NCI-H69 (cell line): ENCODE measurements at regions not wholly inside any gene's neighbourhood (a gene's known extent, or its start where the extent isn't known, plus 50 kb on each side); places are given as distances from the start of the nearest gene placed in this dataset.

ENCODE experiments used
- DNase-seq: peaks from one replicate; lab custom pipeline; 2025; lab: John Stamatoyannopoulos, UW

DNA sequence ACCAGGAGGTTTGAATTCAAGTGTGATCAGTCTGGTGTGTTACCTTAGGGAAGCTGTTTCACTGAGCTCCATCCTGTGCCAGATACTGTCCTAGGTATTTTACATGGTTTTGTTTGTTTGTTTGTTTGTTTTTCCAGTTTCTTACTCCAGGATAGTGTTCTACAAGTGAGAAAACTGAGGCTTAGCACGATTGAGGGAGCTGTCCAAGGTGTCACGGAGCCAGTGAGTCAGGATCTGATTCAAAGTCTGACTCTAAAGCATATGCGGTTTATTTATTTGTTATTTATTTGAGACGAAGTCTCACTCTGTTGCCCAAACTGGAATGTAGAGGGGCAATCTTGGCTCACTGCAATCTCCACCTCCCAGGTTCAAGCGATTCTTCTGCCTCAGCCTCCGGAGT is 79.7 kb upstream of the GNG2 start:
- no peak for DNase-seq

DNA sequence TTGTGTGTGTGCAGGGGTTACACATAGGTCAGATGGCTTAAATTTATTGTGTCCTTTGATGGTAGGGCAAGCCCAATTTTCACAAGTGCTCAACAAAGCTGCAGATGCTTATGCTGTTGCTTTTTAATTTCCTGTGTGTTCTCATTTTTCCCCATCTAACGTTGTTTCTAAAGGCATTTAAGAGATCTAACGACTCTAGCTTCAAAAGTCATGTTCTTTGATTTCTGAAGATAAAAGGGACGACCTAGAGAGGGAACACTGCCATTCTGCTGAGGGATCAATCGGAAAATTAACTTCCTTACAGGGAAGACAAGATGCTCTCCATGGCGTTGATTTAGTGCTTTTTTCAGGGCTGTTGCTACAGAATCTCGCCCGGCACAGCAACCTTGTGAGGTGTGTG is 79.0 kb upstream of the GNG2 start:
- DNase-seq = no peak

DNA sequence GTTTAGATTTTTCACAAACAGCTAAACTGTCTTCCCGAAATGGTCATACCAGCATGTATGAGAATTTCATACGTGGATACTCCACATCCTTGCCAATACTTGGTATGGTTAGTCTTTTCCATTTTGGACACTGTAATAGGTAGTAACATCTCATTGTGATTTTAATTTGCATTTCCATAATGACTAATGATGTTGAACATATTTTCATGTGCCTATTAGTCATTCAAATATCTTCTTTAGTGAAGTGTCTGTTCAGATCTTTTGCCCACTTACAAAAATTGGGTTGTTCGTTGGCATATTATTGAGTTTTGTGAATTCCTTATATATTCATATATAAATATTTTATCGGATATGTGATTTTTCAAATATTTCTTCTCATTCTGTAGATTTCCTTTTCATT is 78.0 kb upstream of the GNG2 start:
- no peak for DNase-seq

GRCh38 chr14:51783765-51784164 is 76.6 kb upstream of the GNG2 start:
- no peak for DNase-seq

DNA sequence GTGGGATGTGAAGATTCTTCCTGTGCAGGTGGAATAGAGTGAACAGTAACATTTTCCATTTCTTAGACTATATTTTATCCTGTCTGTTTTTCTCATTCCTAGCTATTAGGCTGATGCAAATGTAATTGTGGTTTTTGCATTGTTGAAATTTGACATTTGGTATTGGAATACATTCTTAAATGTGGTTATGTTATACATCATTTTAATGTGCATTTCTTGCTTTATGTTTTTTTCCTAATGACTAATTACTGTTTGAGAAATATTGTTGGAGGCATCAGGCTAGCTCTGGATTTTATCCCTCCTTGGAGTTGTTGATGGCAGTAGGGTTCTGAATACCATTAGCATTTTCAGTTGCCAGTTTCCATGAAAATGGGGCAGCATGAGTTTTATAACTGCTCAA is 75.9 kb upstream of the GNG2 start:
- no peak for DNase-seq

- no peak for DNase-seq
Measured at GRCh38 chr14:51786227-51786626, 74.2 kb upstream of the GNG2 start.

DNA sequence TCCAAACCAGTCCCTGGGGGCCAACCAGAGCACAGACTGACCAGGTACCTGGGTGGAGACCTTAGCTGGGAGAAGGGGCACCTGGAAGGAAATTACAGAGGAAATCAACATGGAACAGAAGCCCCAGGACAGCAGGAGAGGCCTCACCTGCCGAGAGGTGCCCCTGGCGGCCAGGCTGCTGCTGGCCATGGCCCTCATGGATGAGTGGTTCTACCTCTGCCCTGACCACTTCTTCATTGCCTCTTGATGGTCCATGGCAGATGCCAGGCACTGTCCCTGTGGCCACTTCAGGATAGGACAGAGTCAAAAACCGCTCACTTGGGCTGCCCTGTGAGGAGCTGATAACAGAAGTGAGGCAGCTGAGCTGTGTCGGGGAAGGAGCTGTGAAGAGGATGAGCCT is 73.1 kb upstream of the GNG2 start:
- DNase-seq = no peak

- DNase-seq = no peak
Measured at GRCh38 chr14:51789114-51789513, 71.3 kb upstream of the GNG2 start.

- DNase-seq = no peak
Measured at GRCh38 chr14:51789596-51789995, 70.8 kb upstream of the GNG2 start.

DNA sequence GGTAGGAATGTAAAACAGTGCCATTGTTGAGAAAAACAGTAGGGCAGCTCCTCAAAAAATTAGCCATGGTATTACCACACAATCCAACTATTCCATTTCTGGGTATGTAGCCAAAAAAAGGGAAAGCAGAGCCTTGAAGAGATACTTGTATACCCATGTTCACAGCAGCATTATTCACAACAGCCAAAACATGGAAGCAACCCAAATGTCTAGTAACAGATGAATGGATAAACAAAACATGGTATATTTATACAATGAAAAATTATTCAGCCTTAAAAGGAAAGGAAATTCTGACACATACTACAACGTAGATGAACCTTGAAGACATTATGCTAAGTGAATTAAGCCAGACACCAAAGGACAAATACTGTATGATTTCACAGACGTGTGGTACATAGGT is 67.6 kb upstream of the GNG2 start:
- no peak for DNase-seq

DNA sequence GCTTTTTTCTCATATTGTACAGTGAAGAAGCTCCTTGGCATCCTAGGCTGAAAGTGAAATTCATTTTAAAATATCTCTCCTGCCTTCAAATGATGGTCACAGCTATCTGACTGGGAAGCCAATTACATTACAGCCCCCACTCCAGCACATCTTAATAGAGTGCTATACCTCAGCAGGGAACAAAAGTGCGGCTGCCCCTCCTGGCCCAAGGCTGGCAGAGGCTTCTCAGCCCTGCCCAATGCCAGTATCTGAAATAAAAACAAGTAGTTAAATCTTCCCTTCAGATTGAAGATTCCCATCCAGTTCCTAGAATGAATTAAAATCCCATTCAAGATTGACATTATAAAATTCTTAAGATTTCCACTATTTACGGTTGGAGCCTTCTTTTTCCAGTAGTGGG is 54.9 kb upstream of the GNG2 start:
- DNase-seq = peak; percentile 58

DNA sequence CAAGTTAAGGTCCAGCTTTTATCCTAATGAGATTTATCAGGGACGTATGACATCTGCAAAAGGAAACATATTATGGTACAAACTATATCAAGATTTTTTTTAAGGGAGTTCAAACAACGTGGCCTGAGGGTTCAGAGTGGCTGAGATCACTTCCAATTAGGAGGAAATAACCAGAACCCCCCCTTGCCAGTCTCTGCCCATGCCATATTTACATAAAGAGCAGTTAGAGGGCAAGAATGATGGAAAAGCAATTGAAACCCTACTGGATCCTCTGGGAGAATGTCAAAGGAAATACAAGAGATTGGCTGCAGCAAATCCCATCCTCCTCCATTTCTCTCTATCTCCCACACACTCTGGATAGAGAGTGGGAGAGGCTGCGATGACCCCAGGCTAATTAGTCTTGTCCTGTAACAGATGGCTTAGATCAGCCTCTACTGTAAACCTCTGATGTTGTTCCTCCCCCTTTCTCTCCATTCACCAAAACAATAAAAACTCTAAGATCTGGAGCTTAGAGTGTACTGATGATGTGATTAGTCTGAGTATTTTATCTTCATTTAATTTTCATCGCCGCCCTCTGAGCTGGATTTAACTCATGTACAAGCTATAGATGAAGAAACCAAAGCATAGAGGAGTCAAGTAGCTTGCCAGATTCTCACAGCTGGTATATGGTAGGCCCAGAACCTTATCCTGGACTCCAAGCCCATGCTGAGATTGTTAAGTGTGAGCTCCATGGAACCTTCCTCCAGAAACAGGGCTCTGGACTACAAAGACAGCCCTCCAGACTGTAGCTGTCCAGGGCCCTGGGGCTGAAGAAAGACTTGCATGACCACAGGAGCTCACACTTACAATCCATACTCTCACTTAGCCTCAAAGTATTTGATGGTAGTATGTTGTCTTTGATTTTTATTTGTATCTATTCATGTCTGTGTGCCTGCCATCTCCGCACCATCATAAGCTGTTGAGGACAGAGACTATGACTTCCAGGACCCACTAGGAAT is 54.1 kb upstream of the GNG2 start:
- peak; percentile 91 for DNase-seq

GRCh38 chr14:51807356-51807755 is 53.1 kb upstream of the GNG2 start:
- DNase-seq = no peak
